ENCODE measurements at regions not wholly inside any gene's neighbourhood (a gene's known extent, or its start where the extent isn't known, plus 50 kb on each side); places are given as distances from the start of the nearest gene placed in this dataset.

DNA sequence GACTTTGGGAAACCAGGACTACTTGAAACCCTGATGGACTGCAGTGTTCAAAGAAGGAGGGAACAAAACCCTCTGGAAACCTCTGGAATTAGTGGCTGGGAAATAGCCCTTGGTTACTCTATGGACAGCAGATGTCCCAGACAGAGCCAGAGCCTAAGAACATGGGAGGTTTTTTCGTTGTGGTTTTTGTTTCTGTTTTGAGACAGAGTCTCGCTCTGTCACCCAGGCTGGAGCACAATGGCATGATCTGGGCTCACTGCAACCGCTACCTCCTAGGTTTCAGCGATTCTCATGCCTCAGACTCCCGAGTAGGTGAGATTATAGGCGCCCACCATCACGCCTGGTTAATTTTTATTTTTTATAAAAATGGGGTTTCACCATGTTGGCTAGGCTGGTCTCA, 1378.7 kb downstream of the AACS start:
- TF ChIP-seq, protein P1, sequence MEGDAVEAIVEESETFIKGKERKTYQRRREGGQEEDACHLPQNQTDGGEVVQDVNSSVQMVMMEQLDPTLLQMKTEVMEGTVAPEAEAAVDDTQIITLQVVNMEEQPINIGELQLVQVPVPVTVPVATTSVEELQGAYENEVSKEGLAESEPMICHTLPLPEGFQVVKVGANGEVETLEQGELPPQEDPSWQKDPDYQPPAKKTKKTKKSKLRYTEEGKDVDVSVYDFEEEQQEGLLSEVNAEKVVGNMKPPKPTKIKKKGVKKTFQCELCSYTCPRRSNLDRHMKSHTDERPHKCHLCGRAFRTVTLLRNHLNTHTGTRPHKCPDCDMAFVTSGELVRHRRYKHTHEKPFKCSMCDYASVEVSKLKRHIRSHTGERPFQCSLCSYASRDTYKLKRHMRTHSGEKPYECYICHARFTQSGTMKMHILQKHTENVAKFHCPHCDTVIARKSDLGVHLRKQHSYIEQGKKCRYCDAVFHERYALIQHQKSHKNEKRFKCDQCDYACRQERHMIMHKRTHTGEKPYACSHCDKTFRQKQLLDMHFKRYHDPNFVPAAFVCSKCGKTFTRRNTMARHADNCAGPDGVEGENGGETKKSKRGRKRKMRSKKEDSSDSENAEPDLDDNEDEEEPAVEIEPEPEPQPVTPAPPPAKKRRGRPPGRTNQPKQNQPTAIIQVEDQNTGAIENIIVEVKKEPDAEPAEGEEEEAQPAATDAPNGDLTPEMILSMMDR (conservative IDR thresholded peaks at IDR 0.05; ENCODE audit: low read depth, low read length) = no peak
- TF ChIP-seq EZH2 (IDR thresholded peaks at IDR 0.05; ENCODE audit: low read length, unreplicated experiment) = no peak

Data from PC-3 (cell line).